WTC11 (cell line): ENCODE measurements at regions not wholly inside any gene's neighbourhood (a gene's known extent, or its start where the extent isn't known, plus 50 kb on each side); places are given as distances from the start of the nearest gene placed in this dataset.
"Not testable (repeated sequence)": the region's sequence is repeated elsewhere in the genome, so short reads cannot be mapped to it uniquely, and the experiment has no call there.

Experiments used
- ATAC-seq: fragments of 200-7000 bp; cut with Tn5 transposase; 2 replicates; pipeline ENCODE4 v1.10.0; 2021; ENCODE audit warnings: mild to moderate bottlenecking, moderate library complexity
- CTCF ChIA-PET: fragments of 300-600 bp; sonication (Branson Sonifier 250); formaldehyde crosslinking; loops from one replicate; lab custom pipeline; 2021; ENCODE audit warnings: antibody characterized with exemption; lab: Charles Lee
- POLR2A ChIA-PET: fragments of 350-600 bp; sonication (Branson Sonifier 250); formaldehyde crosslinking; loops from one replicate; lab custom pipeline; 2021; ENCODE audit warnings: antibody characterized with exemption; lab: Charles Lee
- DNase-seq: peaks from one replicate; pipeline ENCODE4 v3.0.0; 2021; ENCODE audit warnings: low spot score
- H3K27ac Mint-ChIP-seq: 2 replicates; pipeline ENCODE4 v1.8.0; 2021; ENCODE audit warnings: mixed read lengths
- H3K27me3 Mint-ChIP-seq: 2 replicates; pipeline ENCODE4 v1.8.0; 2021; ENCODE audit warnings: low read depth, mild to moderate bottlenecking, moderate library complexity, mixed read lengths
- H3K36me3 Mint-ChIP-seq: 2 replicates; pipeline ENCODE4 v1.8.0; 2021; ENCODE audit warnings: mixed read lengths
- H3K4me1 Mint-ChIP-seq: 2 replicates; pipeline ENCODE4 v1.8.0; 2022; ENCODE audit warnings: mixed read lengths
- H3K4me3 Mint-ChIP-seq: 2 replicates; pipeline ENCODE4 v1.8.0; 2021; ENCODE audit warnings: mild to moderate bottlenecking, moderate library complexity, mixed read lengths
- H3K9me3 Mint-ChIP-seq: 2 replicates; pipeline ENCODE4 v1.8.0; 2021; ENCODE audit warnings: mixed read lengths

GRCh38 chr1:146281522-146281921, 52.7 kb upstream of the NOTCH2NLA start:
- H3K9me3 Mint-ChIP-seq, H3K27me3 Mint-ChIP-seq, H3K36me3 Mint-ChIP-seq, CTCF ChIA-PET, H3K4me3 Mint-ChIP-seq, POLR2A ChIA-PET, ATAC-seq, H3K27ac Mint-ChIP-seq, DNase-seq, H3K4me1 Mint-ChIP-seq: not testable (repeated sequence)

DNA sequence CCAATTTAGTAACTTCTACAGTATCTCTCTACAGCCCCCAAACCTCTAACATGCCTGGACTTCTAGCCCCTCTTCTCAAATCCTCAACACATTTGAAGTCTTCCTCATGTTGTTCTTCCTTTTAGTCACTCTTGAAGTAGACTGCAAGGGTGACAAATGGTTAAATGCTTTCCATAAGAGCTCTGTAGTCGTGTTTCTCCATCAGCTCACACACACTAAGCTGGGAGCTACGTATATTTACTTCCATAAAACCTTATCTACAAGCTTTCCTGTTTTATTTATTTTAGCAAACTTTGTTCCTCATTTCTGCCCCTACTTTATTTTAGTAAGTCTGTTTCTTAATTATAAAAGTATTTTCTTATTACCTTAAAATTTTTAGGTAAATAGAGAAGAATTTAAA, 49.9 kb upstream of the NOTCH2NLA start:
- ATAC-seq, H3K4me1 Mint-ChIP-seq, H3K4me3 Mint-ChIP-seq, H3K27me3 Mint-ChIP-seq, DNase-seq, CTCF ChIA-PET, H3K9me3 Mint-ChIP-seq, POLR2A ChIA-PET, H3K27ac Mint-ChIP-seq, H3K36me3 Mint-ChIP-seq: not testable (repeated sequence)
